ENCODE measurements at regions not wholly inside any gene's neighbourhood (a gene's known extent, or its start where the extent isn't known, plus 50 kb on each side); places are given as distances from the start of the nearest gene placed in this dataset.
A peak's percentile ranks its signal among the peaks of the same experiment; 100 is the strongest.

DNA sequence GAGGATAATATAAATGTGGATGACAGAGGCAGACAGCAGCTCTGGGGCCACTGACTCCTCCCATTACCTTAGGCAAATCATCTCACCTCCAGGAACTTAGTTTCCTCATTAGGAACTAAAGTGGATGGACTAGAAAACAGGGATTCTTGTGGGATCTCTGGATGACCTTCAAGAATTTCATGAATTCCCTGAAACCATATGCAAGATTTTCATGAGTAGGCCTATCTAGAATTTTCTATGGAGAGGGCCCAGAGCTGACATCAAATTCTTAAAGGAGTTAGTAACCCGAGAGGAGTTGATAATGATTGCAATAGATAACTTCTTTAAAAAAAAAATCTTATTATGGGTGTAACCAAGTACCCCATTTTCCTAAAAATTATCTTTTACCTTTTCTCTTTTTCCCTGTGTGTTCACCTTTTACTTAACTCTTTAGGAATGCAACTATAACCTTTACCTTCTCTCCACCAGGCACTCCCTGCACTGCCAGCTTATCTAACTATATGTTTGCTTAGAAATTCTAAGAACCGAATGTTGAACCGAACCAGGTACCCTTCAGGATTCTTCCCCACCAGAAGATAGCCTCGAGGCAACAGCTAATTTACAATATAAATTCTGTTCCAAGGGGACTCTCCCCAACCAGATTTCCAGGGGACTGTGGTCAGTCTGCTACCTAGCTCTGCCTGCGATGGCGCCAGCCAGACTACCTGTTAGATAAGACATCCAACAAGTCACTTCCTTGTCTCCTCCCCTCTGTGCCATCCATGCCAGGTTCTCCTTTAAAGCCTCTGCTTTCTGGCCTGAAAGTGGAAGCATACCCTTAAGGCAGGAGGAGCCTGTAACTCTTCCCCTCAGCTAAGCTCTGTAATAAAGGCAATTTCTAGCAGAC, 86.0 kb downstream of the GCNT4 start:
- ATAC-seq: no peak
- TF ChIP-seq, protein P1, sequence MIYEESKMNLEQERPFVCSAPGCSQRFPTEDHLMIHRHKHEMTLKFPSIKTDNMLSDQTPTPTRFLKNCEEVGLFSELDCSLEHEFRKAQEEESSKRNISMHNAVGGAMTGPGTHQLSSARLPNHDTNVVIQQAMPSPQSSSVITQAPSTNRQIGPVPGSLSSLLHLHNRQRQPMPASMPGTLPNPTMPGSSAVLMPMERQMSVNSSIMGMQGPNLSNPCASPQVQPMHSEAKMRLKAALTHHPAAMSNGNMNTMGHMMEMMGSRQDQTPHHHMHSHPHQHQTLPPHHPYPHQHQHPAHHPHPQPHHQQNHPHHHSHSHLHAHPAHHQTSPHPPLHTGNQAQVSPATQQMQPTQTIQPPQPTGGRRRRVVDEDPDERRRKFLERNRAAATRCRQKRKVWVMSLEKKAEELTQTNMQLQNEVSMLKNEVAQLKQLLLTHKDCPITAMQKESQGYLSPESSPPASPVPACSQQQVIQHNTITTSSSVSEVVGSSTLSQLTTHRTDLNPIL (CRISPR knock-in tag; IDR thresholded peaks at IDR 0.05; ENCODE audit: low read depth): no peak
- TF ChIP-seq SNAI2 (CRISPR knock-in tag; IDR thresholded peaks at IDR 0.05) (no peak), ZNF8 (CRISPR knock-in tag; IDR thresholded peaks at IDR 0.05) (no peak), TCF4 (CRISPR knock-in tag; IDR thresholded peaks at IDR 0.05; ENCODE audit: borderline replicate concordance) (no peak), BACH2 (CRISPR knock-in tag; IDR thresholded peaks at IDR 0.05; ENCODE audit: borderline replicate concordance) (no peak)

- TF ChIP-seq POU6F1 (CRISPR knock-in tag; IDR thresholded peaks at IDR 0.05; ENCODE audit: borderline replicate concordance, low read depth) (no peak), ISL1 (CRISPR knock-in tag; IDR thresholded peaks at IDR 0.05) (peak; percentile 67)
These were observed 89.0 kb downstream of the GCNT4 start for GRCh38 chr5:74963407-74963806.

GRCh38 chr5:74957906-74958305, 91.7 kb upstream of the FAM169A start:
- no peak for TF ChIP-seq ISL1 (CRISPR knock-in tag; IDR thresholded peaks at IDR 0.05)
- TF ChIP-seq CSDC2 (CRISPR knock-in tag; IDR thresholded peaks at IDR 0.05): no peak
- TF ChIP-seq ZNF8 (CRISPR knock-in tag; IDR thresholded peaks at IDR 0.05): no peak
- no peak for TF ChIP-seq TOX (CRISPR knock-in tag; IDR thresholded peaks at IDR 0.05; ENCODE audit: borderline replicate concordance)
- TF ChIP-seq, protein P2, sequence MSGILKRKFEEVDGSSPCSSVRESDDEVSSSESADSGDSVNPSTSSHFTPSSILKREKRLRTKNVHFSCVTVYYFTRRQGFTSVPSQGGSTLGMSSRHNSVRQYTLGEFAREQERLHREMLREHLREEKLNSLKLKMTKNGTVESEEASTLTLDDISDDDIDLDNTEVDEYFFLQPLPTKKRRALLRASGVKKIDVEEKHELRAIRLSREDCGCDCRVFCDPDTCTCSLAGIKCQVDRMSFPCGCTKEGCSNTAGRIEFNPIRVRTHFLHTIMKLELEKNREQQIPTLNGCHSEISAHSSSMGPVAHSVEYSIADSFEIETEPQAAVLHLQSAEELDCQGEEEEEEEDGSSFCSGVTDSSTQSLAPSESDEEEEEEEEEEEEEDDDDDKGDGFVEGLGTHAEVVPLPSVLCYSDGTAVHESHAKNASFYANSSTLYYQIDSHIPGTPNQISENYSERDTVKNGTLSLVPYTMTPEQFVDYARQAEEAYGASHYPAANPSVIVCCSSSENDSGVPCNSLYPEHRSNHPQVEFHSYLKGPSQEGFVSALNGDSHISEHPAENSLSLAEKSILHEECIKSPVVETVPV (CRISPR knock-in tag; IDR thresholded peaks at IDR 0.05): no peak
- TF ChIP-seq ZFP30 (CRISPR knock-in tag; IDR thresholded peaks at IDR 0.05): no peak
- TF ChIP-seq PPARA (CRISPR knock-in tag; IDR thresholded peaks at IDR 0.05; ENCODE audit: borderline replicate concordance): no peak
- TF ChIP-seq ARNTL (CRISPR knock-in tag; IDR thresholded peaks at IDR 0.05; ENCODE audit: borderline replicate concordance, low read depth): no peak
- TF ChIP-seq, protein P1 (CRISPR knock-in tag; IDR thresholded peaks at IDR 0.05; ENCODE audit: low read depth): no peak
- no peak for TF ChIP-seq ZFP3 (CRISPR knock-in tag; IDR thresholded peaks at IDR 0.05)
- no peak for TF ChIP-seq GLIS3 (CRISPR knock-in tag; IDR thresholded peaks at IDR 0.05)
- no peak for TF ChIP-seq OSR1 (CRISPR knock-in tag; IDR thresholded peaks at IDR 0.05)
- no peak for TF ChIP-seq ESRRG (CRISPR knock-in tag; IDR thresholded peaks at IDR 0.05)
- TF ChIP-seq POU6F1 (CRISPR knock-in tag; IDR thresholded peaks at IDR 0.05; ENCODE audit: borderline replicate concordance, low read depth): no peak
- TF ChIP-seq ZC3H10 (CRISPR knock-in tag; IDR thresholded peaks at IDR 0.05): no peak
- TF ChIP-seq TCF4 (CRISPR knock-in tag; IDR thresholded peaks at IDR 0.05; ENCODE audit: borderline replicate concordance): no peak
- TF ChIP-seq RARB (CRISPR knock-in tag; IDR thresholded peaks at IDR 0.05): no peak
- no peak for TF ChIP-seq TSHZ2 (CRISPR knock-in tag; IDR thresholded peaks at IDR 0.05)
- ATAC-seq: no peak

More at GRCh38 chr5:74963407-74963806, 89.0 kb downstream of the GCNT4 start:
- no peak for ATAC-seq

Data from SK-N-SH treated with all-trans-retinoic acid at 6 μM for 48 hours (cell line).